ENCODE measurements at regions not wholly inside any gene's neighbourhood (a gene's known extent, or its start where the extent isn't known, plus 50 kb on each side); places are given as distances from the start of the nearest gene placed in this dataset.

DNA sequence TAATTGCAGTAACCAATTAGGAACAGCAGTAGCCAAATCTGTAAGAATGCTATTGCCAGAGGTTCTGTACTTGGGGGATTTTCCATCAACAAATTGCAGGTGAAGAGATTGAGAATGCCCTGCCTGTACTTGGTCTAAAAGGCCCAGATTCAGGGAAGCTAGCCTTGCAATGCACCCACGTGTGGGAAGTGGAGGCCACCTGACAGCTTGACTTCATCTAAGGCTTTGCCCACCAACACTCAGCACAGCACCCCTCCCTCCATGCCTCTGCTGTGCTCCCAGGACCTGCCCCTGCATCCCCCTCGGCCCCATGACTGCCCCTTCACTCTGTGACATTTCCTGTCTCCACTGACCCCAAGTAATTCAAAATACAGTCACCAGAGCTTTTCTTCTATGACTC lies 79.1 kb upstream of the CDH5 start:
- Histone ChIP-seq H3K4me2 (ENCODE audit: low read depth, low read length, poor library complexity, severe bottlenecking) (no peak overlapping the region), H3K9me2 (replicated peaks; ENCODE audit: insufficient read depth, low read length) (no peaks in the 10 kb centered on the region), H4K20me1 (ENCODE audit: insufficient read depth, low read depth, low read length) (no peaks in the 10 kb centered on the region), H3K79me2 (ENCODE audit: low read length) (no peaks in the 10 kb centered on the region), H3K4me3 (ENCODE audit: low read length) (no peak overlapping the region), H3K9ac (ENCODE audit: low read length) (no peak overlapping the region), H3K36me3 (ENCODE audit: insufficient read depth, low read length) (no peaks in the 10 kb centered on the region), H3K4me1 (ENCODE audit: low read length) (no peaks in the 10 kb centered on the region), H3K9me3 (ENCODE audit: low read length) (no peaks in the 10 kb centered on the region), H3K27me3 (ENCODE audit: low read length) (no peaks in the 10 kb centered on the region), H2AFZ (ENCODE audit: low read length) (no peak overlapping the region), H3K27ac (ENCODE audit: low read length) (no peak overlapping the region)
- no peak for DNase-seq

DNA sequence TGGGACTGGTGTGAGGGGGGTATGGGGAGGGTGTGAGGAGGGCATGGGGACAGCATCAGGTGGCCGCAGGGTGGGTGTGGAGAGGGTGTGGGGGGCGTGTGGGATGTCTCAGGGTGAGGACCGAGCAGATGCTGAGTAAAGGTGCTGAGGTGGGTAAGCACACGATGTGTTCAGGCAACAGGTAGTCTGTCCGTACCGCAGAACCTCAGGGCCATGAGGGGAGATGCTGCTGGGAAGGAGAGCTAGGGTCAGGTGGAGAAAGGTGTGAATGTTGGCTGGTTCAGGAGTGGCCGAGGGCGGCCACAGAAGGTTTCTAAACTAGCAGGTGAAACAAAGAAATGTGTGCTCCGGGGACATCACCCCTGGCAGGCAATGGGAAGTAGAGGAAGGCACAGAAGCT lies 80.0 kb upstream of the CDH5 start:
- no peaks in the 10 kb centered on the region for H3K27me3 ChIP-seq (ENCODE audit: low read length)
- H3K27ac ChIP-seq (ENCODE audit: low read length) = no peak overlapping the region
- no peaks in the 10 kb centered on the region for H3K9me3 ChIP-seq (ENCODE audit: low read length)
- H4K20me1 ChIP-seq (ENCODE audit: insufficient read depth, low read depth, low read length) = no peaks in the 10 kb centered on the region
- H3K9me2 ChIP-seq (replicated peaks; ENCODE audit: insufficient read depth, low read length) = no peaks in the 10 kb centered on the region
- no peaks in the 10 kb centered on the region for H3K4me1 ChIP-seq (ENCODE audit: low read length)
- no peaks in the 10 kb centered on the region for H3K36me3 ChIP-seq (ENCODE audit: insufficient read depth, low read length)
- H2AFZ ChIP-seq (ENCODE audit: low read length) = no peak overlapping the region
- no peak for DNase-seq
- H3K9ac ChIP-seq (ENCODE audit: low read length) = no peak overlapping the region
- H3K79me2 ChIP-seq (ENCODE audit: low read length) = no peaks in the 10 kb centered on the region
- no peak overlapping the region for H3K4me3 ChIP-seq (ENCODE audit: low read length)
- no peak overlapping the region for H3K4me2 ChIP-seq (ENCODE audit: low read depth, low read length, poor library complexity, severe bottlenecking)

DNA sequence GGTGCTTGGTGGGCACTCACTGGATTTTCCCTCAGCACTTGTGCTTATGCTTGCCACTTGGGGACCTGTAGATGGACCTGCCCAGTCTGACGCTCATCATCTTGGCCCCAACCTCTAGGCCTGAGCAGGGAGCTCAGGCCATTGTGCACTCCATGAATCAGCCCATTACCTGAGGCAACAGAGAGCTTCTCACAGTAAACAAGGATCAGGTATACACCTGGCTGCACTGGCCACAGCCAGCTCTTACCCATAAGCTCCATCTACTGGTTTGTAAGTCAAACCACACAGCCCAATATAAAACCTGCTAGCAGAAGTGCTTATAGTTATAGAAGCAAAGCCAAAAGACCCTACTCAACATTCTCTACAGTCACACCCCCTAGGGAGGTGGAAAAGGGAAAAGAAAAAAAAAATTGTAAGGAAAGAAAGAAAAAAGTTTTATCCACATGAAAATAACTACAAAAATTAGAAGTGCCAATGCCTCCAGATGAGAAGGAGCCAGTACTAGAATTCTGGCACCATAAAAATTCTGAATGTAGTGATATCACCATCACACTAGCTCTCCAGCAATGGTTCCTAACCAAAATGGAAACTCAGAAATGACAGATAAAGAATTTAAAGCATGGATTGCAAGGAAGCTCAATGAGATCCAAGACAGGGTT lies 87.8 kb upstream of the CDH5 start:
- no peaks in the 10 kb centered on the region for H3K79me2 ChIP-seq (ENCODE audit: low read length)
- no peak overlapping the region for H3K4me2 ChIP-seq (ENCODE audit: low read depth, low read length, poor library complexity, severe bottlenecking)
- no peak overlapping the region for H3K4me3 ChIP-seq (ENCODE audit: low read length)

DNA sequence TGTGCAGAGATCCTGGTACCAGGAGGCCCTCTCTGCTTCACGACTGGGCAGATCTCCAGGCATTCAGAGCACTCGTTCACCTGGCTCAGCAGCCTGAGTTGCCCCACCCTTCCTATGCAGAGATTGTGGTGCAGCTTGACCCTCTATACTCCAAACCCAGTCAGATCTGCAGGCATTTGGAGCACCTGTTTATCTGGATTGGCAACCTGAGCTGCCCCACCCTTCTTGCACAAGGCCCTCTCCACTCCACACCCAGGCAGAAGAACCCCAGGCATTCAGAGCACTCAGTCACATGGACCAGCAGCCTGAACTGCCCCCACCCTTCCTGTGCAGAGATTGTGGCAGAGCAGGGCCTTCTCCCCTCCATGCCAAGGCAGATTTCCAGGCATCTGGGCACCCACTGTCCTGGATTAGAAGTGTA lies 88.4 kb upstream of the CDH5 start:
- Histone ChIP-seq H3K79me2 (ENCODE audit: low read length) (no peaks in the 10 kb centered on the region), H3K27ac (ENCODE audit: low read length) (no peak overlapping the region), H3K4me1 (ENCODE audit: low read length) (no peaks in the 10 kb centered on the region), H3K9me3 (ENCODE audit: low read length) (no peaks in the 10 kb centered on the region), H4K20me1 (ENCODE audit: insufficient read depth, low read depth, low read length) (no peaks in the 10 kb centered on the region), H3K9me2 (replicated peaks; ENCODE audit: insufficient read depth, low read length) (no peaks in the 10 kb centered on the region), H2AFZ (ENCODE audit: low read length) (no peak overlapping the region), H3K27me3 (ENCODE audit: low read length) (no peaks in the 10 kb centered on the region), H3K4me3 (ENCODE audit: low read length) (no peak overlapping the region), H3K9ac (ENCODE audit: low read length) (no peak overlapping the region), H3K4me2 (ENCODE audit: low read depth, low read length, poor library complexity, severe bottlenecking) (no peak overlapping the region), H3K36me3 (ENCODE audit: insufficient read depth, low read length) (no peaks in the 10 kb centered on the region)
- no peak for DNase-seq

More for the DNA sequence above, 87.8 kb upstream of the CDH5 start:
- DNase-seq = no peak
- H3K9me2 ChIP-seq (replicated peaks; ENCODE audit: insufficient read depth, low read length) = no peaks in the 10 kb centered on the region
- no peaks in the 10 kb centered on the region for H3K9me3 ChIP-seq (ENCODE audit: low read length)
- no peaks in the 10 kb centered on the region for H3K36me3 ChIP-seq (ENCODE audit: insufficient read depth, low read length)
- H3K27ac ChIP-seq (ENCODE audit: low read length) = no peak overlapping the region
- H3K9ac ChIP-seq (ENCODE audit: low read length) = no peak overlapping the region
- no peaks in the 10 kb centered on the region for H3K4me1 ChIP-seq (ENCODE audit: low read length)
- no peaks in the 10 kb centered on the region for H3K27me3 ChIP-seq (ENCODE audit: low read length)
- H2AFZ ChIP-seq (ENCODE audit: low read length) = no peak overlapping the region
- H4K20me1 ChIP-seq (ENCODE audit: insufficient read depth, low read depth, low read length) = no peaks in the 10 kb centered on the region

DNA sequence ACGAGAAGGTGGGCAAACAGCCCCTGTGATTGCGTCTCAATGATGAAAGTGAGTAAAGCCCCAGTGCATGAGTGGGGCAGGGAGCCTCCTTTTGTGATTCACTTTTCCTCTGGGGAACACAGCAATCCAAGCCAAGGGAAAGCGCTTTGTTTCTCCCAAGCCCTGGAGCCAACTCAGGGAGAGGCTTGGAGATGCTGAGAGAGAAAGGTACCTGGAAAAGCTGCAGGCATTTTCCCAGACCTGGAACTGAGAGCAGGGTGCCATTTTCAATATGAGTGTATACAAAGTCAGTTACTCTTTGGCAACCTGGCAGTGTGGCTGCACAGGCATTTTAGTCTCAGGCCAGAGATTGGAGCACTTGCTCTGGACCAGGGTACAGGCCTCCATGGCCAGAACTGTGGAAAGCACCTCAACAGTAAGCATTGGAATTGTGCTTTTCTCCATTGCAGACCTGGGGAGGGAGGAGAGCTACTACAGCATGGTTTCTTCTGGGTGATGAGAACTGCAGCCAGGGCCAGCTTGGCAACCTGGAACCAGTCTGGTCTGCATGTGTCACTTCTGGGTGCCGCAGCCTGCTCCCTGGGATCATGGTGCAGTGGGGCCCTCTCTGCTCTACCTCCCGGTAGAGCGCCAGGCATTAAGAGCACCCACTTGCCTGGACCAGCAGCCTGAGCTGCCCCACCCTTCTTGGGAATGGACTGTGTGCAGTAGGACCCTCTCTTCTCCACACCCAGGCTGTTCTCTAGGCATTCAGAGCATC lies 89.0 kb upstream of the CDH5 start:
- Histone ChIP-seq H2AFZ (ENCODE audit: low read length) (no peak overlapping the region), H3K4me2 (ENCODE audit: low read depth, low read length, poor library complexity, severe bottlenecking) (no peak overlapping the region), H3K79me2 (ENCODE audit: low read length) (no peaks in the 10 kb centered on the region), H3K4me1 (ENCODE audit: low read length) (no peaks in the 10 kb centered on the region), H3K36me3 (ENCODE audit: insufficient read depth, low read length) (no peaks in the 10 kb centered on the region), H3K9ac (ENCODE audit: low read length) (no peak overlapping the region), H4K20me1 (ENCODE audit: insufficient read depth, low read depth, low read length) (no peaks in the 10 kb centered on the region), H3K9me2 (replicated peaks; ENCODE audit: insufficient read depth, low read length) (no peaks in the 10 kb centered on the region), H3K27me3 (ENCODE audit: low read length) (no peaks in the 10 kb centered on the region), H3K4me3 (ENCODE audit: low read length) (no peak overlapping the region), H3K9me3 (ENCODE audit: low read length) (no peaks in the 10 kb centered on the region), H3K27ac (ENCODE audit: low read length) (no peak overlapping the region)
- DNase-seq = no peak

DNA sequence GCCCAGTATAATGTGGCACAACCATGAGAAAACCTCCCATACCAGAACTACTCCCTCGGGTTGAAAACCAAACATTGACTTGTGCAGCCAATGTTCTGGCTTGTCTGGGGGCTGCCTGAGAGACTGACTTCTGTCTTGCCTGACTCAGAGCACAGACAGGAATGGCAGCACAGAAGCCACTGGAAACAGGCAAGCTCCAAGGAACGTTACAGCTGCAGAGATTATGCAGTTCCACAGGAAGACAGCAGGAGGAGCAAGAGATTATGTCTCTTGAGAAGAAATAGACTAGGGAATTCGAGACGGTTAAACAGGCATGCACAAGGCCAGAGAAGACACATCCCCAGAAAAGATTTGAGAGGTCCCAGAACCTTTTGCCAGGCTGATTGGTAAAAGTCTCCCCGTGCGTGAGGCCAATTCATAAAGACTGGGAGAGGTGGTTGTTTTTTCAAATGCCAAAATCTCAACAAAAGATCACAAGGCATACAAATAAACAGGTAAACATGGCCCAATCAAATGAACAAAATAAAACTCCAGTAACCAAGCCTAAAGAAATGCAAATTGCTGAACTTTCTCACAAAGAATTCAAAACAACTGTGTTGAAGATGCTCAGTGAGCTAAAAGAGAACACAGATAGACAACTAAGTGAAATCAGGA lies 90.6 kb upstream of the CDH5 start:
- H3K27me3 ChIP-seq (ENCODE audit: low read length) = no peaks in the 10 kb centered on the region
- H3K27ac ChIP-seq (ENCODE audit: low read length) = no peak overlapping the region
- no peaks in the 10 kb centered on the region for H3K36me3 ChIP-seq (ENCODE audit: insufficient read depth, low read length)
- no peak overlapping the region for H3K4me3 ChIP-seq (ENCODE audit: low read length)
- DNase-seq = peak; percentile 69
- no peaks in the 10 kb centered on the region for H3K9me3 ChIP-seq (ENCODE audit: low read length)
- H3K9ac ChIP-seq (ENCODE audit: low read length) = no peak overlapping the region
- H3K79me2 ChIP-seq (ENCODE audit: low read length) = no peaks in the 10 kb centered on the region
- H3K9me2 ChIP-seq (replicated peaks; ENCODE audit: insufficient read depth, low read length) = no peaks in the 10 kb centered on the region
- no peak overlapping the region for H2AFZ ChIP-seq (ENCODE audit: low read length)
- no peak overlapping the region for H3K4me2 ChIP-seq (ENCODE audit: low read depth, low read length, poor library complexity, severe bottlenecking)
- H3K4me1 ChIP-seq (ENCODE audit: low read length) = no peaks in the 10 kb centered on the region
- H4K20me1 ChIP-seq (ENCODE audit: insufficient read depth, low read depth, low read length) = no peaks in the 10 kb centered on the region

DNA sequence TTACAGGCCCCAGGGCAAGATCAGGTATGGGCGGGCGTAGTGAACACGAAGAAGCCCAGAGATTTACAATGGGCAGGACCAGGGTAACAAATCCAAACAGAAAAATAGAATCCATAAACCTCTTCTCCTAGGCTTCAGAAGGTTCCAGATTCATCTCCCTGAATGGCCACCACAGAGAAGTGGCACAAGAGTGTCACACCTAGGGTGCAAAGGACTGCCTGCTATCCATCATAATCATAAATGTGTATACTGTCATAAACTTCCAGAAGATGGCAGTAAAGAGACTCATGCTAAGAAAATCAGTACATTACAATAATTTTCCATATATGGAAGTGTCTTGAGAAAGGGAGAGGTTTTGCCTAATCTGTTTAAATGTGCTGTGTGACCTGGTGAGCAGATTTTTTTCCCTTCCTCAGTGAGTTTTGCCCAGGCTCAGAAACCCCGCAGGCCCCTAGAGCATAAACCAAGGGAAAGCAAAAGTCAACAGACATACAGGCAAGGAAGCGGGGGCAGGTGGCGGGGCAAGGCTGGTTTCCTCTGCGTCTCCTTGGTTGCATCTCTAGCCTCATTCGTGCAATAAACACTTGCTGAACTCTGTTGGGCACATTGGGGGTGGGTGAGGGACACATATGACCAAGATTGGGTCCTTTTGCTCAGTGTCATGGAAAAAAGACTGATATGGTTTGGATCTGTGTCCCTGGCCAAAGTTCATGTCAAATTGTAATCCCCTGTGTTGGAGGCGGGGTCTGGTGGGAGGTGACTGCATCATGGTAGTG lies 92.0 kb upstream of the CDH5 start:
- DNase-seq = peak; percentile 77

More for the DNA sequence above, 92.0 kb upstream of the CDH5 start:
- H3K4me3 ChIP-seq (ENCODE audit: low read length) = no peak overlapping the region
- no peaks in the 10 kb centered on the region for H3K27me3 ChIP-seq (ENCODE audit: low read length)
- no peak overlapping the region for H3K27ac ChIP-seq (ENCODE audit: low read length)
- no peak overlapping the region for H3K4me2 ChIP-seq (ENCODE audit: low read depth, low read length, poor library complexity, severe bottlenecking)
- no peak overlapping the region for H3K9ac ChIP-seq (ENCODE audit: low read length)
- no peaks in the 10 kb centered on the region for H3K79me2 ChIP-seq (ENCODE audit: low read length)
- no peaks in the 10 kb centered on the region for H3K36me3 ChIP-seq (ENCODE audit: insufficient read depth, low read length)
- H3K9me3 ChIP-seq (ENCODE audit: low read length) = no peaks in the 10 kb centered on the region
- H3K9me2 ChIP-seq (replicated peaks; ENCODE audit: insufficient read depth, low read length) = no peaks in the 10 kb centered on the region
- H3K4me1 ChIP-seq (ENCODE audit: low read length) = no peaks in the 10 kb centered on the region
- H2AFZ ChIP-seq (ENCODE audit: low read length) = no peak overlapping the region
- H4K20me1 ChIP-seq (ENCODE audit: insufficient read depth, low read depth, low read length) = no peaks in the 10 kb centered on the region

Measured in Karpas-422 (cell line).